ENCODE measurements at regions not wholly inside any gene's neighbourhood (a gene's known extent, or its start where the extent isn't known, plus 50 kb on each side); places are given as distances from the start of the nearest gene placed in this dataset.

DNA sequence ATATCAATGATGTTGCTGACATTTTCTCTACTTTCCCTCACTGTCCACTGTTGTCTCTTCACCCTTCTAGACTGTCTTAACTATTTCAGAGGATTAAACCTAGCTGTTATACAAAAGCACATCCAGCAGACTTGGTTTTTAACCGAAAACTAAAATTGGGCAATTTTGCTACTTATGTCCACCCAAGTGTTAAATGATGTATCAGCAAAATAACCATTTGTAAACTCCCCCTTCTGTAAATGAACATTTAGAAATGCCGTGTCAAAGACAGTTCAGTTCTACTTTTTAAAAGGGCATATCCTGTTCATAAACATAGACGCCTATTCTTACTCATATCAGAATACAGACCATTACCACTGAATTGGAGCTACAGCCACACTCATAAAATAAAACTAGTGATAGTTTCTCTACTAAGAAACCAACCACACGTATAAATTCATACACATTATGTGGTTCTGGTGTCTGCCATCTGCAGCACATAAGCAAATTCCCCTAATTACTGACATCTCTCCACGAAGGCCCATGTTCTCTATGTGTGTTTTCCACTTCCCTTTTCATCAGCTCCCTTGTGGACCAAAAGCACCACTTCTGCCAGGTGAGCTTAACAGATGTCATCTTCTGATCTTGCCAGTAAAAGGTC is 1091.8 kb downstream of the PCDH9 start:
- Histone ChIP-seq H2BK15ac (ENCODE audit: low read depth, low read length) (no peak overlapping the region), H4K91ac (ENCODE audit: insufficient read length, low read depth, low read length) (no peak overlapping the region), H3K79me2 (ENCODE audit: insufficient read depth, low read length) (no peaks in the 10 kb centered on the region; the same call in 1 of the 2 replicates), H3K9me3 (ENCODE audit: control insufficient read depth, low read depth, low read length) (no peaks in the 10 kb centered on the region), H3K9ac (ENCODE audit: extremely low read depth, insufficient read length, low read length) (no peak overlapping the region), H2BK120ac (ENCODE audit: low read depth, low read length, poor library complexity, severe bottlenecking) (no peak overlapping the region), H3K27ac (ENCODE audit: insufficient read length, low read depth, low read length) (no peak overlapping the region), H4K8ac (replicated peaks; ENCODE audit: insufficient read length, low read depth, low read length) (no peak overlapping the region), H4K5ac (ENCODE audit: insufficient read length, low read depth, low read length) (no peak overlapping the region), H3K4me1 (ENCODE audit: insufficient read depth, low read length) (no peaks in the 10 kb centered on the region), H2BK5ac (ENCODE audit: insufficient read length, low read length) (no peak overlapping the region), H2BK12ac (ENCODE audit: insufficient read length, low read depth, low read length) (no peak overlapping the region), H3K27me3 (ENCODE audit: insufficient read depth, low read length) (no peaks in the 10 kb centered on the region), H4K20me1 (ENCODE audit: control insufficient read depth, insufficient read depth, insufficient read length) (no peaks in the 10 kb centered on the region), H3K56ac (ENCODE audit: insufficient read length, low read depth, low read length) (no peak overlapping the region), H2BK20ac (ENCODE audit: low read depth, low read length, poor library complexity, severe bottlenecking) (no peak overlapping the region), H3K14ac (ENCODE audit: insufficient read depth, low read length) (no peak overlapping the region), H3K4ac (ENCODE audit: low read depth, low read length) (no peak overlapping the region), H3T11ph (ENCODE audit: low read length) (no peak overlapping the region), H2AK5ac (ENCODE audit: insufficient read length, low read length) (no peak overlapping the region), H3K18ac (ENCODE audit: insufficient read length, low read depth, low read length) (no peak overlapping the region), H3K23ac (ENCODE audit: insufficient read length, low read depth, low read length) (no peak overlapping the region), H2AFZ (ENCODE audit: low read length) (no peak overlapping the region), H3K23me2 (ENCODE audit: insufficient read length, low read depth, low read length, poor library complexity, severe bottlenecking) (no peaks in the 10 kb centered on the region), H3K4me2 (ENCODE audit: insufficient read depth, insufficient read length, low read length) (no peak overlapping the region), H3K79me1 (ENCODE audit: insufficient read depth, low read depth, low read length, poor library complexity, severe bottlenecking) (no peaks in the 10 kb centered on the region)
- Mint-ChIP-seq H3K4me1 (no peaks in the 10 kb centered on the region), H3K9me3 (no peaks in the 10 kb centered on the region), H3K27me3 (ENCODE audit: low read depth) (no peaks in the 10 kb centered on the region), H3K36me3 (ENCODE audit: insufficient read depth in 1 of 3, low read depth in 3 of 3) (no peaks in the 10 kb centered on the region), H3K27ac (no peak overlapping the region), H3K4me3 (no peak overlapping the region)
- TF ChIP-seq, protein P1, sequence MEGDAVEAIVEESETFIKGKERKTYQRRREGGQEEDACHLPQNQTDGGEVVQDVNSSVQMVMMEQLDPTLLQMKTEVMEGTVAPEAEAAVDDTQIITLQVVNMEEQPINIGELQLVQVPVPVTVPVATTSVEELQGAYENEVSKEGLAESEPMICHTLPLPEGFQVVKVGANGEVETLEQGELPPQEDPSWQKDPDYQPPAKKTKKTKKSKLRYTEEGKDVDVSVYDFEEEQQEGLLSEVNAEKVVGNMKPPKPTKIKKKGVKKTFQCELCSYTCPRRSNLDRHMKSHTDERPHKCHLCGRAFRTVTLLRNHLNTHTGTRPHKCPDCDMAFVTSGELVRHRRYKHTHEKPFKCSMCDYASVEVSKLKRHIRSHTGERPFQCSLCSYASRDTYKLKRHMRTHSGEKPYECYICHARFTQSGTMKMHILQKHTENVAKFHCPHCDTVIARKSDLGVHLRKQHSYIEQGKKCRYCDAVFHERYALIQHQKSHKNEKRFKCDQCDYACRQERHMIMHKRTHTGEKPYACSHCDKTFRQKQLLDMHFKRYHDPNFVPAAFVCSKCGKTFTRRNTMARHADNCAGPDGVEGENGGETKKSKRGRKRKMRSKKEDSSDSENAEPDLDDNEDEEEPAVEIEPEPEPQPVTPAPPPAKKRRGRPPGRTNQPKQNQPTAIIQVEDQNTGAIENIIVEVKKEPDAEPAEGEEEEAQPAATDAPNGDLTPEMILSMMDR (conservative IDR thresholded peaks at IDR 0.05), result no peak
- WGBS (ENCODE audit: extremely low coverage, insufficient read length, low lambda C conversion rate), result no CpG with 5 or more reads among the region's 5 CpGs
- DNase-seq, result no peak
